ENCODE measurements at regions not wholly inside any gene's neighbourhood (a gene's known extent, or its start where the extent isn't known, plus 50 kb on each side); places are given as distances from the start of the nearest gene placed in this dataset.

DNA sequence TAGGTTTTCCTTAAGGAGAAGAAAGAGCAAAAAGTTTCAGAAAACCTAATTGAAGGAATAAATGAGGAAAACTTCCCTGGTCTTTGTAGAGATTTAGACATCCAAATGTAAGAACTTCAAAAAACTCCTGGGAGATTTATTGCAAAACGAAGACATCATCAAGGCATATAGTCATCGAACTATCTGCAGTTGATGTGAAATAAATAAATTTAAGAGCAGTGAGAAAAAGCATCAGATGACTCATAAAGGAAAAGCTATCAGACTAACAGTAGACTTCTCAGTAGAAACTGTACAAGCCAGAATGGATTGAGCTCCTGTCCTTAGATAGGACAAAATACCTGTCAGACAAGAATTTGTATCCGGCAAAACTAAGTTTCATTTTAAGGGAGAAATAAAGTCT, 569.4 kb upstream of the ADAMTS5 start:
- no peak for DNase-seq (ENCODE audit: extremely low spot score in 2 of 2)
- Histone ChIP-seq H3K4me1 (no peaks in the 10 kb centered on the region), H3K4me3 (no peak overlapping the region), H3K36me3 (no peaks in the 10 kb centered on the region), H3K27ac (no peak overlapping the region), H3K27me3 (no peaks in the 10 kb centered on the region), H3K9me3 (no peaks in the 10 kb centered on the region)
- intact Hi-C loops (cut with DNase I) = no loop called here
- TF ChIP-seq, protein P1, sequence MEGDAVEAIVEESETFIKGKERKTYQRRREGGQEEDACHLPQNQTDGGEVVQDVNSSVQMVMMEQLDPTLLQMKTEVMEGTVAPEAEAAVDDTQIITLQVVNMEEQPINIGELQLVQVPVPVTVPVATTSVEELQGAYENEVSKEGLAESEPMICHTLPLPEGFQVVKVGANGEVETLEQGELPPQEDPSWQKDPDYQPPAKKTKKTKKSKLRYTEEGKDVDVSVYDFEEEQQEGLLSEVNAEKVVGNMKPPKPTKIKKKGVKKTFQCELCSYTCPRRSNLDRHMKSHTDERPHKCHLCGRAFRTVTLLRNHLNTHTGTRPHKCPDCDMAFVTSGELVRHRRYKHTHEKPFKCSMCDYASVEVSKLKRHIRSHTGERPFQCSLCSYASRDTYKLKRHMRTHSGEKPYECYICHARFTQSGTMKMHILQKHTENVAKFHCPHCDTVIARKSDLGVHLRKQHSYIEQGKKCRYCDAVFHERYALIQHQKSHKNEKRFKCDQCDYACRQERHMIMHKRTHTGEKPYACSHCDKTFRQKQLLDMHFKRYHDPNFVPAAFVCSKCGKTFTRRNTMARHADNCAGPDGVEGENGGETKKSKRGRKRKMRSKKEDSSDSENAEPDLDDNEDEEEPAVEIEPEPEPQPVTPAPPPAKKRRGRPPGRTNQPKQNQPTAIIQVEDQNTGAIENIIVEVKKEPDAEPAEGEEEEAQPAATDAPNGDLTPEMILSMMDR (IDR thresholded peaks at IDR 0.05) = no peak
- TF ChIP-seq POLR2AphosphoS5 (IDR thresholded peaks at IDR 0.05; ENCODE audit: insufficient read depth in 1 of 2, low read depth in 1 of 2) (no peak), POLR2A (IDR thresholded peaks at IDR 0.05) (no peak)

GRCh38 chr21:27535188-27535587, 568.3 kb upstream of the ADAMTS5 start:
- H3K4me3 ChIP-seq = no peak overlapping the region
- H3K36me3 ChIP-seq = no peaks in the 10 kb centered on the region
- TF ChIP-seq, protein P1 (IDR thresholded peaks at IDR 0.05) = no peak
- TF ChIP-seq POLR2AphosphoS5 (IDR thresholded peaks at IDR 0.05; ENCODE audit: insufficient read depth in 1 of 2, low read depth in 1 of 2) (no peak), POLR2A (IDR thresholded peaks at IDR 0.05) (no peak)
- no peaks in the 10 kb centered on the region for H3K4me1 ChIP-seq
- intact Hi-C loops (cut with DNase I) = no loop called here
- DNase-seq (ENCODE audit: extremely low spot score in 2 of 2) = no peak
- no peaks in the 10 kb centered on the region for H3K27me3 ChIP-seq
- no peaks in the 10 kb centered on the region for H3K9me3 ChIP-seq
- no peak overlapping the region for H3K27ac ChIP-seq

DNA sequence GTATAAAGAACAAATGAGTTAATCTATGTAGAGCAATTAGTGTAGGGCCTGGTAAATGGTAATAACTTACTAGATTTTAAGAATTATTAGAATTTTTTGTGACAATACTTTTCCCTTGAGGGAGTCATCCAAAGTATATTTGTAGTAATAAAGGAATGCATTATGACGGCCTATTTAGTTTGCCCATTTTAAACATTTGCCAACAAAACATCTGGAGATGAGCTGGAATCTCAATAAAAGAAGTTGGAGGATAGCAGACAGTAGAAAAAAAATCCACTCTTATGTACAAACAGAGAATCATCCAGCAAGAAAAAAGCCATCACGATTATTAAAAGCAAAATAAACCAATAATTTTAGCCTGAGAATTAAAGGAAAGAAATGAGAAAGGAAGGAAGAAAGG, 567.3 kb upstream of the ADAMTS5 start:
- no peak for TF ChIP-seq POLR2A (IDR thresholded peaks at IDR 0.05)
- no peak for TF ChIP-seq POLR2AphosphoS5 (IDR thresholded peaks at IDR 0.05; ENCODE audit: insufficient read depth in 1 of 2, low read depth in 1 of 2)
- TF ChIP-seq, protein P1 (IDR thresholded peaks at IDR 0.05) = no peak
- DNase-seq (ENCODE audit: extremely low spot score in 2 of 2) = no peak
- no peak overlapping the region for H3K4me3 ChIP-seq
- no peaks in the 10 kb centered on the region for H3K9me3 ChIP-seq
- H3K36me3 ChIP-seq = no peaks in the 10 kb centered on the region
- intact Hi-C loops (cut with DNase I) = no loop called here
- H3K27ac ChIP-seq = no peak overlapping the region
- no peaks in the 10 kb centered on the region for H3K27me3 ChIP-seq
- no peaks in the 10 kb centered on the region for H3K4me1 ChIP-seq

DNA sequence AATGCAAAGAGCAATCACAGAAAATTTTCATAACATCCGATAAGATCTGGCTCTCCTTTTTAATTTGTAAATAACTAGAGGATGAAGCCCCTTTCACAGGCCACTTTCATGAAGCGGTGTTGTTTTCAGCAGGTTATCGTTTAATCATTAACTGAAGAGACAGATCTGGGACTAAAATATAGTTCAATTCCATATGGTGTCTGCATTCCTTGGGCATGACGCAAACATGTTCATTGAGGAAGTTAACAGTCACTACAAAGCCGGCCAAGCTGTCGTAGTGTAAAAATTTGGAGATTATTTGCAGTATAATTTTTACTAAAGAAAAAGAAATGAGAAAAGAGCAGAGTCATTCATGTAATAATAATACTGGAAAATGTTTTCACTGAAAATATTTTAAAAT, 565.2 kb upstream of the ADAMTS5 start:
- Histone ChIP-seq H3K27me3 (no peaks in the 10 kb centered on the region), H3K4me1 (no peaks in the 10 kb centered on the region), H3K36me3 (no peaks in the 10 kb centered on the region), H3K27ac (no peak overlapping the region), H3K4me3 (no peak overlapping the region), H3K9me3 (no peaks in the 10 kb centered on the region)
- intact Hi-C loops (cut with DNase I) = no loop called here
- no peak for DNase-seq (ENCODE audit: extremely low spot score in 2 of 2)
- TF ChIP-seq POLR2A (IDR thresholded peaks at IDR 0.05) (no peak), POLR2AphosphoS5 (IDR thresholded peaks at IDR 0.05; ENCODE audit: insufficient read depth in 1 of 2, low read depth in 1 of 2) (no peak)
- TF ChIP-seq, protein P1 (IDR thresholded peaks at IDR 0.05) = no peak

DNA sequence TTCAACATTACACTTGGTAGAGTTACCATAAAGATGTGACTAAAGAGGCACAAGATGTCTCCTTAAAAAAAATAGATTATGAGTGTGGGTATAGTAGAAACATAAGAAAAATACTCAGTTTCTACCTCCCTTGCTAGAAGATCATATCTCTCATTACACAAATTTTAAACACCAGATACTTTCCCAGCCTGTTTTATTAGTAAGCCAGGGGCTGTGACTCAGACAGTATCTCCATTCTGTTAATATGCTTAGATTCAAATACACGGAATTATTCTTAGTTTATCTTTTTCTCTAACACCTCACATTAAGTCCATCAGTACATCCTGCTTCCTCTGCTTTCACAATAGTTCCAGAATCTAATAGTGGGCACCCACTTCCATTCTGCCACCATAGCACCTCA, 561.8 kb upstream of the ADAMTS5 start:
- H3K36me3 ChIP-seq = no peaks in the 10 kb centered on the region
- no peaks in the 10 kb centered on the region for H3K27me3 ChIP-seq
- H3K27ac ChIP-seq = no peak overlapping the region
- TF ChIP-seq POLR2AphosphoS5 (IDR thresholded peaks at IDR 0.05; ENCODE audit: insufficient read depth in 1 of 2, low read depth in 1 of 2) = no peak
- TF ChIP-seq, protein P1 (IDR thresholded peaks at IDR 0.05) = no peak
- no peak for TF ChIP-seq POLR2A (IDR thresholded peaks at IDR 0.05)
- no peak overlapping the region for H3K4me3 ChIP-seq
- intact Hi-C loops (cut with DNase I) = no loop called here
- H3K9me3 ChIP-seq = no peaks in the 10 kb centered on the region
- no peaks in the 10 kb centered on the region for H3K4me1 ChIP-seq
- DNase-seq (ENCODE audit: extremely low spot score in 2 of 2) = no peak

All from vagina (tissue), 2 donors.